ENCODE measurements at regions not wholly inside any gene's neighbourhood (a gene's known extent, or its start where the extent isn't known, plus 50 kb on each side); places are given as distances from the start of the nearest gene placed in this dataset.

- TF ChIP-seq, protein P1, sequence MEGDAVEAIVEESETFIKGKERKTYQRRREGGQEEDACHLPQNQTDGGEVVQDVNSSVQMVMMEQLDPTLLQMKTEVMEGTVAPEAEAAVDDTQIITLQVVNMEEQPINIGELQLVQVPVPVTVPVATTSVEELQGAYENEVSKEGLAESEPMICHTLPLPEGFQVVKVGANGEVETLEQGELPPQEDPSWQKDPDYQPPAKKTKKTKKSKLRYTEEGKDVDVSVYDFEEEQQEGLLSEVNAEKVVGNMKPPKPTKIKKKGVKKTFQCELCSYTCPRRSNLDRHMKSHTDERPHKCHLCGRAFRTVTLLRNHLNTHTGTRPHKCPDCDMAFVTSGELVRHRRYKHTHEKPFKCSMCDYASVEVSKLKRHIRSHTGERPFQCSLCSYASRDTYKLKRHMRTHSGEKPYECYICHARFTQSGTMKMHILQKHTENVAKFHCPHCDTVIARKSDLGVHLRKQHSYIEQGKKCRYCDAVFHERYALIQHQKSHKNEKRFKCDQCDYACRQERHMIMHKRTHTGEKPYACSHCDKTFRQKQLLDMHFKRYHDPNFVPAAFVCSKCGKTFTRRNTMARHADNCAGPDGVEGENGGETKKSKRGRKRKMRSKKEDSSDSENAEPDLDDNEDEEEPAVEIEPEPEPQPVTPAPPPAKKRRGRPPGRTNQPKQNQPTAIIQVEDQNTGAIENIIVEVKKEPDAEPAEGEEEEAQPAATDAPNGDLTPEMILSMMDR (conservative IDR thresholded peaks at IDR 0.05 in 1 of 2, IDR thresholded peaks at IDR 0.05 in 1 of 2; ENCODE audit: low read depth in 1 of 2, low read length in 2 of 2): no peak
- no peak for TF ChIP-seq EZH2 (IDR thresholded peaks at IDR 0.05; ENCODE audit: low read length, missing control alignments)
Measured at GRCh38 chr7:85840554-85840953, 653.7 kb upstream of the SEMA3D start.
